HCT116 (cell line): ENCODE measurements at regions not wholly inside any gene's neighbourhood (a gene's known extent, or its start where the extent isn't known, plus 50 kb on each side); places are given as distances from the start of the nearest gene placed in this dataset.

ENCODE experiments used
- CTCF ChIP-seq, 3 experiments: fragments of 200-600 bp in 1 of 3; sonication (generic) in 1 of 3; IDR thresholded peaks in 2 of 3; conservative IDR thresholded peaks in 1 of 3; 2 replicates each; pipeline ENCODE4 v1.5.1; 2012 to 2017; ENCODE audit warnings: low read depth in 2 of 3, low read length in 2 of 3, antibody characterized with exemption in 1 of 3, borderline replicate concordance in 1 of 3, control low read depth in 1 of 3, mild to moderate bottlenecking in 1 of 3, mixed read lengths in 1 of 3, mixed run types in 1 of 3, moderate library complexity in 1 of 3; ENCODE audit not compliant: insufficient read depth in 1 of 3
- EZH2phosphoT487 ChIP-seq: fragments of 200-600 bp; IDR thresholded peaks from 2 replicates; pipeline ENCODE4 v1.6.1; 2018; ENCODE audit warnings: antibody characterized with exemption, borderline replicate concordance
- MAX ChIP-seq: IDR thresholded peaks from 2 replicates; pipeline ENCODE4 v1.6.1; 2012
- POLR2A ChIP-seq: IDR thresholded peaks from 2 replicates; pipeline ENCODE4 v1.7.0; 2011; ENCODE audit warnings: borderline replicate concordance; ENCODE audit not compliant: insufficient read depth, insufficient read length; ENCODE audit errors: extremely low read depth
- POLR2AphosphoS5 ChIP-seq: IDR thresholded peaks from 2 replicates; pipeline ENCODE4 v1.6.1; 2011; ENCODE audit warnings: mild to moderate bottlenecking, low read depth, low read length, moderate library complexity
- RAD21 ChIP-seq: IDR thresholded peaks from 2 replicates; pipeline ENCODE4 v1.6.1; 2012; ENCODE audit warnings: low read depth, mild to moderate bottlenecking
- SIN3A ChIP-seq: IDR thresholded peaks from 2 replicates; pipeline ENCODE4 v1.6.1; 2012; ENCODE audit warnings: low read depth

- no peak for TF ChIP-seq CTCF (IDR thresholded peaks at IDR 0.05 in 2 of 3, conservative IDR thresholded peaks at IDR 0.05 in 1 of 3; ENCODE audit: borderline replicate concordance in 1 of 3, insufficient read depth in 1 of 3, low read depth in 2 of 3, low read length in 2 of 3)
- no peak for TF ChIP-seq RAD21
- TF ChIP-seq POLR2A = no peak
- TF ChIP-seq POLR2AphosphoS5 = no peak
- no peak for TF ChIP-seq MAX
- TF ChIP-seq EZH2phosphoT487 = no peak
- no peak for TF ChIP-seq SIN3A
Measured at GRCh38 chr11:115894176-115894575, 390.0 kb upstream of the CADM1 start.
